Endodermal cell (in vitro differentiated cells): ENCODE measurements at regions not wholly inside any gene's neighbourhood (a gene's known extent, or its start where the extent isn't known, plus 50 kb on each side); places are given as distances from the start of the nearest gene placed in this dataset.

Experiments
- DNase-seq: peaks from one replicate; pipeline ENCODE4 v3.0.0-alpha.2; 2017
- H3K27ac ChIP-seq: 2 replicates; pipeline ENCODE4 v1.5.1; 2013; ENCODE audit warnings: mild to moderate bottlenecking, low read depth, low read length, moderate library complexity
- H3K27me3 ChIP-seq: 2 replicates; pipeline ENCODE4 v1.6.1; 2013; ENCODE audit warnings: mild to moderate bottlenecking, low read length, moderate library complexity; ENCODE audit not compliant: insufficient read depth, control insufficient read depth, poor library complexity, severe bottlenecking
- H3K36me3 ChIP-seq: 2 replicates; pipeline ENCODE4 v1.7.0; 2013; ENCODE audit warnings: mild to moderate bottlenecking, low read length, moderate library complexity; ENCODE audit not compliant: control insufficient read depth, insufficient read depth
- H3K4me1 ChIP-seq: one replicate; pipeline ENCODE4 v1.7.0; 2013; ENCODE audit warnings: low read length; ENCODE audit not compliant: control insufficient read depth, insufficient read depth
- H3K4me3 ChIP-seq: 2 replicates; pipeline ENCODE4 v1.5.1; 2013; ENCODE audit warnings: mild to moderate bottlenecking, low read length, moderate library complexity
- H3K9ac ChIP-seq: 2 replicates; pipeline ENCODE4 v1.6.1; 2013; ENCODE audit warnings: mild to moderate bottlenecking, low read length, moderate library complexity; ENCODE audit not compliant: poor library complexity, severe bottlenecking; ENCODE audit errors: extremely low read depth
- H3K9me3 ChIP-seq: 2 replicates; pipeline ENCODE4 v1.6.1; 2013; ENCODE audit warnings: mild to moderate bottlenecking, low read length, moderate library complexity; ENCODE audit not compliant: control insufficient read depth
- H3K27ac Mint-ChIP-seq: 2 replicates; pipeline ENCODE4 v1.8.0; 2020; ENCODE audit warnings: mixed read lengths
- H3K27me3 Mint-ChIP-seq: 2 replicates; pipeline ENCODE4 v1.8.0; 2021; ENCODE audit warnings: mild to moderate bottlenecking, mixed read lengths; ENCODE audit not compliant: insufficient read depth
- H3K36me3 Mint-ChIP-seq: 2 replicates; pipeline ENCODE4 v1.8.0; 2020; ENCODE audit warnings: low read depth, mixed read lengths
- H3K4me1 Mint-ChIP-seq: 2 replicates; pipeline ENCODE4 v1.8.0; 2020; ENCODE audit warnings: mixed read lengths
- H3K4me3 Mint-ChIP-seq: 2 replicates; pipeline ENCODE4 v1.8.0; 2020; ENCODE audit warnings: mild to moderate bottlenecking, moderate library complexity, mixed read lengths
- H3K9me3 Mint-ChIP-seq: 2 replicates; pipeline ENCODE4 v1.8.0; 2020; ENCODE audit warnings: mild to moderate bottlenecking, mixed read lengths
- CTCF ChIP-seq: fragments of 200-600 bp; sonication (generic); conservative IDR thresholded peaks from 2 replicates; pipeline ENCODE4 v1.5.0; 2021; ENCODE audit warnings: antibody characterized with exemption, mild to moderate bottlenecking
- WGBS, 2 experiments: methylation state at CpG; one replicate each; pipeline versions ENCODE4 v1.1.5 to v1.1.7; 2013; ENCODE audit warnings: missing lambda C conversion rate in 2 of 2, mixed read lengths in 1 of 2; ENCODE audit not compliant: insufficient coverage in 1 of 2, insufficient read length in 1 of 2; 5-methylcytosine and 5-hydroxymethylcytosine counted together

- 80% methylated on average over 1 of the region's 2 CpGs; no CpG with 5 or more reads in 1 of the 2 experiments for WGBS, 2 experiments
- H3K27ac ChIP-seq, result no peak overlapping the region
- H3K9me3 Mint-ChIP-seq, result peaks cover 12% of the 10 kb centered on the region
- peaks cover 6% of the 10 kb centered on the region for H3K9me3 ChIP-seq
- H3K27me3 ChIP-seq, result no peaks in the 10 kb centered on the region
- H3K36me3 ChIP-seq, result no peaks in the 10 kb centered on the region
- no peak for DNase-seq
- no peak overlapping the region for H3K27ac Mint-ChIP-seq
- peaks cover 1% of the 10 kb centered on the region for H3K36me3 Mint-ChIP-seq
- no peak overlapping the region for H3K4me3 ChIP-seq
- no peaks in the 10 kb centered on the region for H3K27me3 Mint-ChIP-seq
- H3K4me1 Mint-ChIP-seq, result peaks cover 30% of the 10 kb centered on the region
- no peak overlapping the region for H3K4me3 Mint-ChIP-seq
- no peak for TF ChIP-seq CTCF
- H3K4me1 ChIP-seq, result peaks cover 9% of the 10 kb centered on the region
- H3K9ac ChIP-seq, result no peak overlapping the region
These were observed 462.2 kb upstream of the CXADR start for GRCh38 chr21:17050646-17051045.

- TF ChIP-seq CTCF, result no peak
- WGBS, 2 experiments, result 85 to 100% methylated on average over 1 to 3 of the region's 3 CpGs
These were observed 461.8 kb upstream of the CXADR start for GRCh38 chr21:17051054-17051453.

GRCh38 chr21:17053321-17053720 lies 459.5 kb upstream of the CXADR start:
- Mint-ChIP-seq H3K36me3 (no peaks in the 10 kb centered on the region), H3K4me1 (peaks cover 30% of the 10 kb centered on the region), H3K27ac (no peak overlapping the region), H3K4me3 (no peak overlapping the region), H3K9me3 (no peaks in the 10 kb centered on the region), H3K27me3 (no peaks in the 10 kb centered on the region)
- DNase-seq, result no peak
- Histone ChIP-seq H3K9ac (no peak overlapping the region), H3K27me3 (no peaks in the 10 kb centered on the region), H3K27ac (no peak overlapping the region), H3K4me1 (peaks cover 9% of the 10 kb centered on the region), H3K4me3 (no peak overlapping the region), H3K36me3 (no peaks in the 10 kb centered on the region), H3K9me3 (peaks cover 6% of the 10 kb centered on the region)
- WGBS, 2 experiments, result 77 to 84% methylated on average over 6 to 7 of the region's 7 CpGs
- TF ChIP-seq CTCF, result no peak

More at GRCh38 chr21:17051054-17051453, 461.8 kb upstream of the CXADR start:
- H3K27me3 Mint-ChIP-seq, result no peaks in the 10 kb centered on the region
- peaks cover 12% of the 10 kb centered on the region for H3K9me3 Mint-ChIP-seq
- no peak overlapping the region for H3K4me3 Mint-ChIP-seq
- no peaks in the 10 kb centered on the region for H3K27me3 ChIP-seq
- peak overlapping the region; percentile 72 for H3K27ac Mint-ChIP-seq
- peak; percentile 45 for DNase-seq
- peaks cover 30% of the 10 kb centered on the region for H3K4me1 Mint-ChIP-seq
- H3K27ac ChIP-seq, result peak overlapping the region; percentile 50
- peaks cover 6% of the 10 kb centered on the region for H3K9me3 ChIP-seq
- no peak overlapping the region for H3K9ac ChIP-seq
- peaks cover 9% of the 10 kb centered on the region for H3K4me1 ChIP-seq
- peaks cover 1% of the 10 kb centered on the region for H3K36me3 Mint-ChIP-seq
- no peak overlapping the region for H3K4me3 ChIP-seq
- no peaks in the 10 kb centered on the region for H3K36me3 ChIP-seq
